ENCODE measurements at regions not wholly inside any gene's neighbourhood (a gene's known extent, or its start where the extent isn't known, plus 50 kb on each side); places are given as distances from the start of the nearest gene placed in this dataset.

DNA sequence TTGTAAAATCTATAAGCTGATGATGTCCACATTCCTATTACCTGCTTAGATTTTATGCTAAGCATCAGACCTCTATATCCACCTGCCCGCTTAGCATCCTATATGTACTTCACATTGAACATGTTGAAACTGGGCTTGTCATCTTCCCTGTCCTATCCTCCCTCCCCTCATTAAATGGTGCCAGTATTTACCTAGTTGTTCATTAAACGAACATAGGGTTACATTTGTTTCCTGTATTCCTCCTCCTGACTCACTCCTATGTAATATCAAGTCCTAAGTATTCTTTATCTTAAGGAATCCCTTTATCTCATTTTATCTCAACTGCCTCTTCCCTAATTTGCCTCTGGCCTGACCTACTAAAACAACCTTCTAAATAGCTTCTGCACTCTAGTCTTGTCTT, 177.8 kb upstream of the MEF2C start:
- H2BK120ac ChIP-seq (replicated peaks; ENCODE audit: low read depth, low read length), result no peak overlapping the region
- no peak overlapping the region for H3K9ac ChIP-seq (replicated peaks in 1 of 4; ENCODE audit: extremely low read depth in 1 of 4, low read depth in 3 of 4, low read length in 3 of 4)
- no peak overlapping the region for H3K27ac ChIP-seq (ENCODE audit: low read depth, low read length)
- ChIA-PET POLR2A (ENCODE audit: partially characterized antibody) (no interaction called here), CTCF (ENCODE audit: partially characterized antibody) (interaction anchor here (0.8 kb wide), 1 partner anchor 331 kb away, joined by 3 read pairs; no protein-coding TSS in a partner anchor)
- FAIRE-seq, result no peak
- no peak overlapping the region for H3K23ac ChIP-seq (ENCODE audit: insufficient read length)
- H3K79me1 ChIP-seq (ENCODE audit: low read depth, low read length), result no peaks in the 10 kb centered on the region
- no peak overlapping the region for H2AK5ac ChIP-seq (ENCODE audit: low read depth, low read length)
- H3K4me3 ChIP-seq (ENCODE audit: extremely low read depth in 1 of 4, insufficient read depth in 2 of 4, low read depth in 3 of 4, low read length in 4 of 4), result no peak overlapping the region
- no peak overlapping the region for H3K56ac ChIP-seq (replicated peaks; ENCODE audit: insufficient read length, low read depth, low read length)
- H2BK20ac ChIP-seq (ENCODE audit: low read length), result no peak overlapping the region
- no peak for DNase-seq (ENCODE audit: low read depth in 1 of 2, low spot score in 2 of 2)
- H4K91ac ChIP-seq (replicated peaks; ENCODE audit: insufficient read length, low read length), result no peak overlapping the region
- H4K20me1 ChIP-seq (replicated peaks in 1 of 2; ENCODE audit: control insufficient read depth in 1 of 2, insufficient read depth in 2 of 2, low read length in 2 of 2), result no peaks in the 10 kb centered on the region
- H3K4ac ChIP-seq (replicated peaks; ENCODE audit: insufficient read length, low read depth, low read length), result no peak overlapping the region
- no peaks in the 10 kb centered on the region for H3K27me3 ChIP-seq (replicated peaks in 1 of 4; ENCODE audit: control insufficient read depth in 3 of 4, extremely low read depth in 1 of 4, insufficient read depth in 3 of 4, low read length in 3 of 4)
- WGBS, 2 experiments (ENCODE audit: extremely low coverage in 1 of 2, insufficient coverage in 1 of 2, insufficient read length in 1 of 2, insufficient replicate concordance in 2 of 2, low coverage in 1 of 2, low lambda C conversion rate in 2 of 2, missing lambda C conversion rate in 1 of 2), result 88% methylated on average over 2 of the region's 2 CpGs; no CpG with 5 or more reads in 1 of the 2 experiments
- H3K18ac ChIP-seq (ENCODE audit: extremely low read depth, low read length), result no peak overlapping the region
- H3K14ac ChIP-seq (ENCODE audit: insufficient read length), result no peak overlapping the region
- H3K4me1 ChIP-seq (replicated peaks in 1 of 4; ENCODE audit: control insufficient read depth in 3 of 4, insufficient read depth in 4 of 4, low read length in 3 of 4), result no peaks in the 10 kb centered on the region
- H3K23me2 ChIP-seq (ENCODE audit: low read depth, low read length), result no peaks in the 10 kb centered on the region
- no peaks in the 10 kb centered on the region for H3K79me2 ChIP-seq (ENCODE audit: control insufficient read depth in 1 of 2, insufficient read depth in 2 of 2, low read length in 2 of 2)
- H4K8ac ChIP-seq (ENCODE audit: extremely low read depth, insufficient read depth, low read length), result no peak overlapping the region
- H4K5ac ChIP-seq (ENCODE audit: insufficient read length, low read depth, low read length), result no peak overlapping the region
- no peaks in the 10 kb centered on the region for H3K36me3 ChIP-seq (ENCODE audit: control insufficient read depth in 2 of 4, insufficient read depth in 4 of 4, low read length in 3 of 4)
- TF ChIP-seq TEAD4 (IDR thresholded peaks at IDR 0.05; ENCODE audit: low read depth, low read length), result no peak
- TF ChIP-seq JUND (IDR thresholded peaks at IDR 0.05; ENCODE audit: low read length), result no peak
- TF ChIP-seq, protein P1, sequence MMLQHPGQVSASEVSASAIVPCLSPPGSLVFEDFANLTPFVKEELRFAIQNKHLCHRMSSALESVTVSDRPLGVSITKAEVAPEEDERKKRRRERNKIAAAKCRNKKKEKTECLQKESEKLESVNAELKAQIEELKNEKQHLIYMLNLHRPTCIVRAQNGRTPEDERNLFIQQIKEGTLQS (IDR thresholded peaks at IDR 0.05; ENCODE audit: insufficient read depth, low read depth, low read length), result no peak
- no peak for TF ChIP-seq KDM4A (IDR thresholded peaks at IDR 0.05; ENCODE audit: low read depth, low read length, severe bottlenecking)
- TF ChIP-seq, protein P2, sequence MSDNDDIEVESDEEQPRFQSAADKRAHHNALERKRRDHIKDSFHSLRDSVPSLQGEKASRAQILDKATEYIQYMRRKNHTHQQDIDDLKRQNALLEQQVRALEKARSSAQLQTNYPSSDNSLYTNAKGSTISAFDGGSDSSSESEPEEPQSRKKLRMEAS (IDR thresholded peaks at IDR 0.05), result no peak
- no peak for TF ChIP-seq SIN3A (conservative IDR thresholded peaks at IDR 0.05 in 1 of 2, IDR thresholded peaks at IDR 0.05 in 1 of 2; ENCODE audit: low read depth in 1 of 2, low read length in 2 of 2)
- TF ChIP-seq ASH2L (IDR thresholded peaks at IDR 0.05; ENCODE audit: low read length), result no peak
- TF ChIP-seq CTCF (IDR thresholded peaks at IDR 0.05; ENCODE audit: control extremely low read depth in 1 of 3, insufficient read depth in 1 of 3, low read depth in 1 of 3, low read length in 3 of 3), result no peak
- no peak for TF ChIP-seq FOSL1 (IDR thresholded peaks at IDR 0.05; ENCODE audit: insufficient read depth, low read depth, low read length)
- H2BK12ac ChIP-seq (ENCODE audit: low read depth, low read length), result no peak overlapping the region
- H2AFZ ChIP-seq (ENCODE audit: low read length), result no peak overlapping the region
- no peak overlapping the region for H3K4me2 ChIP-seq (ENCODE audit: insufficient read depth in 1 of 2, low read depth in 2 of 2, low read length in 2 of 2)
- H2BK15ac ChIP-seq (ENCODE audit: low read length), result no peak overlapping the region
- no peak overlapping the region for H2BK5ac ChIP-seq (ENCODE audit: low read depth, low read length)
- no peaks in the 10 kb centered on the region for H3K9me3 ChIP-seq (ENCODE audit: insufficient read depth in 2 of 2, low read depth in 1 of 2, low read length in 1 of 2)
